ENCODE measurements at regions not wholly inside any gene's neighbourhood (a gene's known extent, or its start where the extent isn't known, plus 50 kb on each side); places are given as distances from the start of the nearest gene placed in this dataset.

DNA sequence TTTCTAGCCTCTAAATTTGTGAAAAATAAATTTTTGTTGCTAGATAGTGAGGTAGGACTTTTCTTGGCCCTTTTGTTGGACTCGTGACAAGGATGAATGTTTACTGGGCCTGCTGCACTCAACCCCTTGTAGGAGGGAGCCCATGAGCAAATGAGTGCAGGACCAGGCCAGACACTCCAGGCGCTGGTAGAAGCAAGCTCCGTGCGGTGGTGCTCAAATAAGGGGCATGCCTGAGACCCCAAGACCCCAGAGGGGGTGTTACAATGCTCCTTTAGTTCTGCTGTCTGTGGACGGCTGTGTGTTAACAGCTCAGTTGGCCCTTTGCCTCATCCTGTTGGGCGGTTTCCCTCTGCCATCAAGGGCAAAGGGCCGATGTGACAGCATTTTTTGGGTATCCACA, 1195.3 kb upstream of the PHF14 start:
- TF ChIP-seq, protein P1, sequence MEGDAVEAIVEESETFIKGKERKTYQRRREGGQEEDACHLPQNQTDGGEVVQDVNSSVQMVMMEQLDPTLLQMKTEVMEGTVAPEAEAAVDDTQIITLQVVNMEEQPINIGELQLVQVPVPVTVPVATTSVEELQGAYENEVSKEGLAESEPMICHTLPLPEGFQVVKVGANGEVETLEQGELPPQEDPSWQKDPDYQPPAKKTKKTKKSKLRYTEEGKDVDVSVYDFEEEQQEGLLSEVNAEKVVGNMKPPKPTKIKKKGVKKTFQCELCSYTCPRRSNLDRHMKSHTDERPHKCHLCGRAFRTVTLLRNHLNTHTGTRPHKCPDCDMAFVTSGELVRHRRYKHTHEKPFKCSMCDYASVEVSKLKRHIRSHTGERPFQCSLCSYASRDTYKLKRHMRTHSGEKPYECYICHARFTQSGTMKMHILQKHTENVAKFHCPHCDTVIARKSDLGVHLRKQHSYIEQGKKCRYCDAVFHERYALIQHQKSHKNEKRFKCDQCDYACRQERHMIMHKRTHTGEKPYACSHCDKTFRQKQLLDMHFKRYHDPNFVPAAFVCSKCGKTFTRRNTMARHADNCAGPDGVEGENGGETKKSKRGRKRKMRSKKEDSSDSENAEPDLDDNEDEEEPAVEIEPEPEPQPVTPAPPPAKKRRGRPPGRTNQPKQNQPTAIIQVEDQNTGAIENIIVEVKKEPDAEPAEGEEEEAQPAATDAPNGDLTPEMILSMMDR (IDR thresholded peaks at IDR 0.05), result no peak
- TF ChIP-seq POLR2A (IDR thresholded peaks at IDR 0.05) (no peak), EP300 (IDR thresholded peaks at IDR 0.05) (no peak), POLR2AphosphoS5 (IDR thresholded peaks at IDR 0.05) (no peak)
